GM04503 (cell line): ENCODE measurements at regions not wholly inside any gene's neighbourhood (a gene's known extent, or its start where the extent isn't known, plus 50 kb on each side); places are given as distances from the start of the nearest gene placed in this dataset.
"Not testable (repeated sequence)": the region's sequence is repeated elsewhere in the genome, so short reads cannot be mapped to it uniquely, and the experiment has no call there.

Experiments
- DNase-seq: peaks from one replicate; pipeline ENCODE4 v3.0.0-alpha.2; 2012; ENCODE audit warnings: low read depth

DNA sequence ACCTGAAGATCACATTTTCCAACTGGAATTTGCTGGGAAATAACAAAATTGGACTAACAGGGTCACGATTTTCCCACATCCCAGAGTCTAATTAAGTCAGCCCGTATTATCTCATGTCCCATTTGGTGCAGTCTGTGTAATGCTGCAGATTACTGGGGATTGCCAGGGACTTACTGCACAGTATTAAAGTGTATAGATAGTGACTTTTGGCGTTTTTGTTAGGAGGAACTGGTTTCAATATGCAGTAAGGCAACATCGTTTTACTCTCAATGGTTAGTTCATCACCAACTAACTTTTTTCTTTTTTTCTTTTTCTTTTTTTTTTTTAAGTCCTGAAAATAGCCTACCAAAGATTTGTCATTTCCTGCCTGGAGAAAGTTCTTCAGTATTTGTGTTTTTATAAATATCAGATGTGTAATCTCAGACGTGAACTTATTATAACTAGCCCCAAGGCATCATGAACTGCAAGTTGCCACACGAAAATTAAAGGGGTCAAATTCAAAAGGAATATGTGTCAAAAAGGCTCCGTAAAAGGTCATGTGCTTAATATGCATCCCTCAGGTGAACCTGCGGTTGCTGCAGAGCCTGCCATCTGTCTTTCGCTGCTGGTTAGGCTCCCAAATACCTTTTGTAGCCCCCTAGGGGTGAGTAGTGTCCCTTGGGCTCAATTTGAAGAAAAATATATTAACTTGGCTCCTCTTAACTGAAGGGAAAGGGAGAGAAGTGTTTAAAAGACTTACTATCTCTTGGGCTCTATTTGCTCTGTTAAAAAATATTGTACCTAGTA lies 176.7 kb upstream of the ADAMTSL1 start:
- DNase-seq = peak; percentile 22

DNA sequence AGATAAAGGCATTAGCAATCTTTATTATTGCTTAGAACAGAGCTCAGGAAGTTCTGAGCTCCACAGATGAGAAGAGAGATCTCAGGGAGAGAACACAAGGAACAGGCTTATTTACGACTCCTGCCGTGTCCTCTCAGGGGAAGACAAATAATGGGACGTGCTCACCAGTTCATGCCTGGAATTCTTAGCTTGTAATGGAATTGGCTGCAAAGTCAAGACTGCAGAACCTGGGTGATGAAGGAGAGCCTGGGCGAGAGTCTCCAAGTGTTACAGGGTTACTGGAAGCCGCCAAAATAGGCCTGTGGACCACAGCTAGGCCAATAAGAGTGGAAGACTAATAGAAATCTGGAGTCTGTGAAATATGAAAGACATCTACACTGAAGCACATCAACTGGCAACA lies 174.5 kb upstream of the ADAMTSL1 start:
- no peak for DNase-seq

DNA sequence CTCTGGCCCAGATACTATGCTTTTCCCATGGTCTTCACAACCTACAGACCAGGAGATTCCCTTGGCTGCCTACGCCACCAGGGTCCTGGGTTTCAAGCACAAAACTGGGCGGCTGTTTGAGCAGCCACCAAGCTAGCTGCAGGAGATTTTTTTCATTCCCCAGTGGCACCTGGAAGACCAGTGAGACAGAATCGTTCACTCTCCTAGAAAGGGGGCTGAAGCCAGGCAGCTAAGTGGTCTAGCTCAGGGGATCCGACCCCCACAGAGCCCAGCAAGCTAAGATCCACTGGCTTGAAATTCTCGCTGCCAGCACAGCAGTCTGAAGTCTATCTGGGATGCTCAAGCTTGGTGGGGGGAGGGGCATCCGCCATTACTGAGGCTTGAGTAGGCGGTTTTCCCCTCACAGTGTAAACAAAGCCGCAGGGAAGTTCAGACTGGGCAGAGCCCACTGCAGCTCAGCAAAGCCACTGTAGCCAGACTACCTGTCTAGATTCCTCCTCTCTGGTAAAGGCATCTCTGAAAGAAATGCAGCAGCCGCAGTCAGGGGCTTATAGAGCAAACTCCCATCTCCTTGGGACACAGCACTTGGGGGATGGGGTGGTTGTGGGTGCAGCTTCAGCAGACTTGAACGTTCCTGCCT lies 168.7 kb upstream of the ADAMTSL1 start:
- not testable (repeated sequence) for DNase-seq

DNA sequence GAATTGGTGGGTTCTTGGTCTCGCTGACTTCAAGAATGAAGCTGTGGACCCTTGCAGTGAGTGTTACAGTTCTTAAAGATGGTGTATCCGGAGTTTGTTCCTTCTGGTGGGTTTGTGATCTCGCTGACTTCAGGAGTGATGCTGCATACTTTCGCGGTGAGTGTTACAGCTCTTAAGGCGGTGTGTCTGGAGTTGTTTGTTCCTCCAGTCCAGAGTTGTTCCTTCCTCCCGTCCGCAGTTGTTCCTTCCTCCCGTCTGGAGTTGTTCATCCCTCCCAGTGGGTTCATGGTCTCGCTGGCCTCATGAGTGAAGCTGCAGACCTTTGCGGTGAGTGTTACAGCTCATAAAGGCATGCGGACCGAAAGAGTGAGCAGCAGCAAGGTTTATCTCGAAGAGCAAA lies 159.6 kb upstream of the ADAMTSL1 start:
- DNase-seq = no peak

DNA sequence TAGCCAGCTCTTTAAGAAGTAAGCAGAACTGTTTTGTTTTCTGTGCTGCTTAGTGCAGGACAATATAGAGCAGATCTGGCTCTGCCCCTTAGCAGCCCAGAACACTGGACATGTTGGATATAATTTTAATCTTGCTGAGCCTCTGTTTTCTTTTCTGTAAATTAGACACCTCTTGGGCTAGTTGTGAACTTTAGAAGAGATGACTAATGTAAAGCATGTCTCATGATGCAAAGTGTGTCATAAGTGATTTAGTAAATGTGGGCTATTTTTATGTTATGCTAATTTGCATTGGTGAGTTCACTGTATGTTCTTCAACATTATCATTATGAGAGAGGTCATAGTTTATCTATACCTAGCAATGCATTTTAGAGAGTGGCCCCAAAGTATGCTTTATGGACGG lies 156.1 kb upstream of the ADAMTSL1 start:
- no peak for DNase-seq

DNA sequence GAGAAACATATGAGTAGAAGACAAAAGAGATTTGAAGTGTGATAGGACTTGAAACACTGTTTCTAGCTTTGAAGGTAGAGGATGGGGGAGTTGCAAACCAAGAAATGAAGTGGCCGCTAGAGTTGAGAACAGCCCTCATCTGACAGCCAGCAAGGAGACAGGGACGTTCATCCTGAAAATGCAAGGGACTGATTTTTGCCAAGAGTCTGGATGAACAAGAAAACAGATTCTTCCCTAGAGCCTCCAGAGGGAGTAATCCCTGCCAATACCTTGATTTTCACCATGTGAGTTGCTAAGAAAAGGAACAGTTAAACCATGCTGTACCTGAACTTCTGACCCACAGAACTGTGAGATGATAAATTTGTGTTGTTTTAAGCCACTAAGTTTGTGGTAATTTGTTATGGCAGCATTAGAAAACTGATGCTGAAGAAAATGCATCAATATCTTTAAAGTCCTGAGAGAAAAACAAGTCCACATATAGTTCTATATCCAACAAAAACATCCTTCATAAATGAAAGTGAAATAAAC lies 154.0 kb upstream of the ADAMTSL1 start:
- no peak for DNase-seq

DNA sequence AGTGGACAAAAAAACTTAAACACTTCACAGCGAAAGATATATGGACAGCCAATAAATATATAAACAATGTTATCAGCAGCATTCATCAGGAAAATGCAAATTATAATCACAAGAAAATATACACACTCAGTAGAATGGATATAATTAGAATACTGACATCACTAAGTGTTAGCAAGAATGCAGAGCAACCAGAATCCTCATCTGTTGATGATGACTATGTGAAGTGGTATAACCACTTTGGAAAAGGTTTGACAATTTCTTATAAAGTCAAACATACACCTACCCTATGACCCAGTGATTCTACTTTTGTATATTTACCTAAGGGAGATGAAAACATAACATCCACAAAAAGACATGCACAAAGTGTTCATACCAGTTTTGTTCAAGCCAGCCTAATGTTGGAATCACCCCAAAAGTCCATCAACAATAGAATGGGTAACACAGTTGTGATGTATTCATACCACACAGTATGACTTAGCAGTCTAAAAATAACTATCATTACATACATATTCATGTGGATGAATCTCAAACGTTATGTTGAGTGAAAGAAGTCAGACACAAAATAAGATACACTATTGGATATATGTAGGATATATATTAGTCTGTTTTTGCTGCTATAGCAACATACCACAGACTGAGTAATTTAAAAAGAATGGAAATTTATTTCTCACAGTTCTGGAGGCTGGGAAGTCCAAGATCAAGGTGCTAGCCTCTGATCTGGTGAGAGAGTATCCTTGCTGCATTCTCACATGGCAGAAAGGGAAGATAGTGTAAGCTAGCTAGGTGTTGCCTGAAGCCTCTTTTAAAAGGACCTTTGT lies 148.8 kb upstream of the ADAMTSL1 start:
- DNase-seq = no peak

DNA sequence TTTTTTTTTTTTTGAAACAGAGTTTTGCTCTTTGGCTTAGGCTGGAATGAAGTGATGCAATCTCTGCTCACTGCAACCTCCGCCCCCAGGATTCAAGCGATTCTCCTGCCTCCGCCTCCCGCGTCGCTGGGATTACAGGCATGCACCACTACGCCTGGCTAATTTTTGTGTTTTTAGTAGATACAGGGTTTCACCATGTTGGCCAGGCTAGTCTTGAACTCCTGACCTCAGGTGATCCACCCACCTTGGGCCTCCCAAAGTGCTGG lies 148.3 kb upstream of the ADAMTSL1 start:
- DNase-seq = not testable (repeated sequence)

DNA sequence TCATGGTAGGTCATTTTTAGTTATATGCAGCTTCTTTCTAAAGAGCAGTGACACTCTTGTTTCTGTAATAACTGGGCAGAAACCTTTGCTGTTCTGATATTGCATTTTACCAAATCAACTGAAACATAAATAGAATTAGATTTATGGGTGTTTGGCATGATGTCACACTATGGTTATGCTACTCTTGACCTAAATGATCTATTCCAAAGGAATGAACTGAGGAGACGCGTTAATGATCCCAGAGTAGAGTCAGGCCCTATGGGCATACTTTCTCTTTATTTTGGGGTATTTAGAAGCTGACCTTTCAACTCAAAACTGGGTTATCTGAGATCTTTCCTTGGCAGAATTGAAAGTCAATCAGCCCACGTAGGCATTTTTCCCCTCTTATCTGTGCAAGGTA lies 146.8 kb upstream of the ADAMTSL1 start:
- DNase-seq = no peak

DNA sequence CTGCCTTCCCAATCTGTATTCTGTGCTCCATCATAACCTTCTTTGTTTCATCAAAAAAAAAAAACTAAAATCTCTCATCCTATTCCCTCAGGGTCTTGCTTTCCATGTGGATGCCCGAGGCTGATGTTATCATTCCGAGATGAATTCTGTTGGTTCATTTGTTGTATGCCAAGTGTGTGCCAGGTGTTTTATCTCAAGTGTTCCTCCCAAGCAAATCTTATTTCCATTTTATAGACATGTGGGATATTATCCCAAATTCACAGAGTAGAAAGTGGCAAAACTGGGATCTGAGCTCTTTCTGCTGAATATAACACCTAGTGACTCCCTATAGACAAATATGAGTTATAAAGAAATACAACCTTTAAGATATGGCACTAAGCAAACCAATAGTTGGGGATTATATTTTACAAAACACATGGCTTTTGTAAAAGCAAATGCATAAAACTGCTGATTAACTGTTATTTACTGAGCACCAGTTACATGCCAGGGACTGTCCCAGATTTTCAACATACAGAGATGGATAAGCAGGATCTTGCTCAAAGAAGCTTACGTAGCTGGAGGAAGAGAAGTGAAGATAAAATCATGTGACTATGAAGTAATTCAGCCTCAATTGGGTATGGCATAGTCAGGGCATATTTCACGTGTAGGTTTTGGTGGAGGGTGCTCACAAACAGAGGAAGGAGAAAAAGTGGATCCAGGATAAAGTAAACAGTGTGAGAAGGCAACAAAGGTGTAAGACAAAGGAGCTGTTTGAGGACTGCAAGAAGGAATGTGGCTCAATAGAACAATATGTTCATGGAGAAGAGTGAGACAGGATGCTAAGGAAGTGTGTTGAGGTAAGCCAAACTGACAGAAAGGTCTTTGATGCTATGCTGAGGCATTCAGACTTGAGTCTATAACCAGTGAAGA lies 143.3 kb upstream of the ADAMTSL1 start:
- DNase-seq = no peak

DNA sequence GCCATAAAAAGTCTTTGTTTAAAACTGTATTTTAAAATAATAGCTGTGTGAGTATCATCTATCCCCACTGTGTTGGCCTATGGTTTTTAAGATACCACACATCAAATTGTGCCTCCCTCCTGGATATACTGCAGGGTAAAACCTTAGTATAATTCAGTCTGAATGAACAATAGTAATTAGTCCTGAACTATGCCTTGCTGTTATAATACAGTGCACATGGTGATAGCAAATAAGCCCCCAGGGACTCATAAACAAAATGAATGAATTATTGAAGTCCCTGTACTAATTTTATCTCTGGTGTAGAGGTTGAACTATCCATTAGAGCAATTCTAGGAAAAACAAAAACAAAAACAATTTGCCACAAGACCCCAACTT lies 142.7 kb upstream of the ADAMTSL1 start:
- no peak for DNase-seq

DNA sequence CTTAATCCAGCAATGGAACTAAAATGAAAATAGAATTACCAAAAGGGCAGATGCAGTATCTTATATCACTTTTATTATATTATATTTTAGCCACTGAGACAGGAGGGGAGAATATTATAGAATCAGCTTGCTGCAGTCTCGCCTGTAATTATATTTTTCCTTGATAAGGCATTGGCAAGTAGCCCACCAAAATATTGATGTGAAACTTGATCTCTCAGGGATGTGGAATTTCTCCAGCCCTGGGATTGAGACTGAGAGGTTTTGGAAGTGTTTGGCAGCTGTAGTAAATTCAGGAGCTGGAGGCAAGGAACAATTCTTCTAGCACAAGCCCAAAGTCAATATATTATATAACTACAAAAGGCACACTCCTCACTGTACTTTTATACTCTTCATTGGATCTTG lies 142.1 kb upstream of the ADAMTSL1 start:
- no peak for DNase-seq

DNA sequence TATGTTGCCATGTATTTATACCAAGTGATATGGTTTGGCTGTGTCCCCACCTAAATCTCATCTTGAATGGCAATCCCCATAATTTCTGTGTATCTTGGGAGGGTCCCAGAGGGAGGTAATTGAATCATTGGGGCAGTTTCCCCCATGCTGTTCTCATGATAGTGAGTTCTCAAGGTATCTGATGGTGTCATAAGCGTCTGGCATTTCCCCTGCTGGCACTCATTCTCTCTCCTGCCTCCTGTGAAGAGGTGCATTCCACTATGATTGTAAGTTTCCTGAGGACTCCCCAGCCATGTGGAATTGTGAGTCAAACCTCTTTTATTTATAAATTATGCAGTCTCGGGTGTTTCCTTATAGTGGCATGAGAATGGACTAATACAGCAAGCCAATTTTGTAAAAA lies 140.8 kb upstream of the ADAMTSL1 start:
- DNase-seq = no peak

DNA sequence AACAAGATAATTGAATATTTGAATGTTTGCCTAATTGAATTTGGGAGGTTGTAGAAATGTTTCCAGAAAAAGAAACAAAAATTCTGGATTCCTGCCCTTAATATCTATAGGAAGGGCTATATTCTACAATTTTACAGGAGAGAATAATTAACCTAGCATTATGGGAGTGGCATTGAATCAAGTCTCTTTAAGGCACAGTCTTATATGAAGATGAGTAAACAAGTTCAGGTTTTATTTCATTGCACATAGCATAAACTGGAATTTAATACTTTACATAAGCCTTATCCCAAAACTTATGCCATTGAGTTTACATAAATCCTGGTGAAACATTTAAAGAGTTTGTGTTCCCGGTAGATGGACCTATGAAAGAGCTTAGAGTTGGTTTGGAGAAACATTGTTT lies 138.1 kb upstream of the ADAMTSL1 start:
- DNase-seq = no peak

DNA sequence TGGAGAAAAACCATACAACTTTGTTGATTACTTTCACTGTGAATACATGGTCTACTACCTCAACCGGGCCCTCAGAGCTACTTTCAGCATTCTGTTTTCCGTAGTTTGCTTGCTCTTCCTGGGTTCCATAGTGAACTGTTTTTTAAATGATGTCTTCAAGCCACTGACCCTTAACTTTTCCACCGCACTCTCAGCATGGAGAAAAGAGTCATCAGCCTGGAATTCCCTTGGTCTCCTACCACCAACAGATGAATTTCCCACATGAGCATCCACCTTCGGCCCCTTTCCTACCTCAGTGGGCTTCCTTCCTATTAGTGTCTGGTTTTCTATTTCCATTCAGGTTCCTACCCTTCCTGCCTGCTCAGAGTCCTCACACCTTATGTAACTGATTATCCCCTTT lies 135.9 kb upstream of the ADAMTSL1 start:
- no peak for DNase-seq

DNA sequence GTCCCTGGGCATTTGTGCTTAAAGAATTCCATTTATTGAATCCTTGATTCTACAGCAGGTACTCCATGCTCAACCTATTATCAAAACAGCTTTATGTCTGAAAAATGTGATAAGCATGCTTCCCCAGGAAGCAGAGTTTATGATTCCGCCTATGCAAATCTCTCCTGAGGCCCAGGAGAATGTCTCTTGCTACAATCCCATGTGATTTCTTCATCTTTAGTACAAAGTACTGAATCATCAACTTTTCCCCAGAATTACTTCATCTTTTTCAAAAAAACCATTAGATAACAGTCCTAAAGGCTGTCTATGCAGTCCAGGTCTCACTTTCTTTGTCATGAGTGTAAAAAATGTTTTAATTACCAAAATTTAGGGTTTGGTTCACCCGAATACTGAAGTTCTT lies 130.2 kb upstream of the ADAMTSL1 start:
- peak; percentile 38 for DNase-seq

DNA sequence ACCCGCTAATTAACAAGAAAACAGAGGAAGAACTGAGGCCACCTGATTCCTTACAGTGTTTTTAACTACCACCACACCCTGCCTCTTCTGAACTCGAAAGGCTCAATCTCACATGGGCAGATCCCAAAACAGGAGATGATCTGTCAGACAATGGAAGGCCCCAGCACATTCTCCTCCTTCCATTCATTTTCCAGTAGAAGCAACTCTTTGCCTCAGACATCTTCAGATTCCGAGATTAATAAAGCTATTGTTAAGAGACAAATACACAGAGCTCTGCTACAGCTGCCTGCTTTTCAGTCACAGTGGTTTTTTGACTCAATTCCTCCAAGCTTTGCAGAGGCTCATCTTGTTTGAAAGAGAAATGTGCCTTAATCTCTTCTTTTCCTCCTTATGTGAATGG lies 127.2 kb upstream of the ADAMTSL1 start:
- DNase-seq = no peak

DNA sequence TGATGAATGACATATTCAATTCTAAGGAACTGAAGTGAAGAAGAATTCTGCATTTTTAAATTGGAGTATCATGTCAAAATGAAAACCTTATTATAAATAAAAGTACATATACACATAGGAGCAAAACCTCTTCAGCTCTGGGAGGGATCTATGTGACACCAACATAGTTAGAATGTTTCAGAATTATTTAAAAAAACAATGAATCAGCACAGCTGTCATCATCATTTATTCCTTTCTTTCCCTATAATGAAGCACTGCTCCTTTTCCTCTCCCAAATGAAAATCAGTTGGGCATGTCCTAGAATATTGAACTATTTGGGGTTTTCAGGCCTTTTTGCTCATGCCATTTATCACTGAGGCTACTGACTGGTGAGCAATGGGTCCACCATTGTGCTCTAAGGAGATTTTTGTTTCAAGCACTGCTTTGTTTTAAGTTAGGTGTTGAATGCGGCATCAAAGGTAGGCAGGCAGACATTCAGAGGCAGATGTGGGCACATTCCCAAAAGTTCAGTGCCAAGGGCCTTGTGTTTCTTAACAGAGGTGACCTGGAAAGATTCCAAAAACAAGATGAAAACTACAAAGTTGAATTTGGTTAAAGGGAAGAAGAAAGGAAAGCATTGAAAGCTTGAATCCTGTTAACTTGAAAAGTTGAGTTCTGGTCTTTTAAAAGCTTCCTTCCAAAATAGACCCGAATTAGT lies 126.4 kb upstream of the ADAMTSL1 start:
- no peak for DNase-seq

DNA sequence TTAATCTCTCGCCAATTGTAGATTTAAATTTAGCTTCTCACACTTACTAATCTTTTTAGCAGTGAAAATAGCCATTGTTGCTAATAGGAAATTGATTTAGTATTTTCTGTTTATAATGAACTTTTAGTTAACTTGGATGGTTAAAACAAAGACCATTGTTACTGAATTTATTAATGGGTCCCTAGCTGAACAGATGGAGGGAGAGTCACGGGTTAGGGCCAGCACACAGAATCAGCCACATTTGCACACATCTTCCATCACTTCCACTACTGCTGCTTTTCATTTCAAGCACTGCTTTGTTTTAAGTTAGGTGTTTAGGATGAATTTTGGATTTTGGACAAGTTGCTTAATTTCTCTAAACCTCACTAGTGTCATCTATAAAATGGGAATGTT lies 125.9 kb upstream of the ADAMTSL1 start:
- no peak for DNase-seq

DNA sequence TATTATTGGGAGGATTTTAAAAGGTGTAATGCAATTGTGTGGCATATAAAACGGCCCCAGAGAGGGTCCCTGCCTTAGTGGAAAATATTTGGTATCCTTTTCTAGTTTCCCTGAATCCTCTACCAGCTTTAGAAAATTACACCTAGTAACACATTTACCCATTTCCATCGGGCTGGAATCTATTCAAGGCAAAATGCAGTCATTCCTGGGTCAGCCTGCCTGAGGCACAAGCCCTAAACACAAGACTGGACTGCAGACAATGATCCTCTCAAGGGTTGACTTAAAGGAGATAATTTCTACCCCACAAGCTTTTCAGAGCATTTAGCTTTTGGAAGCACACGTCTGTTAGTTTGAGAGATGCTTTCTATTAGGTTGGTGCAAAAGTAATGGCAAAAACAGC lies 124.4 kb upstream of the ADAMTSL1 start:
- DNase-seq = no peak

DNA sequence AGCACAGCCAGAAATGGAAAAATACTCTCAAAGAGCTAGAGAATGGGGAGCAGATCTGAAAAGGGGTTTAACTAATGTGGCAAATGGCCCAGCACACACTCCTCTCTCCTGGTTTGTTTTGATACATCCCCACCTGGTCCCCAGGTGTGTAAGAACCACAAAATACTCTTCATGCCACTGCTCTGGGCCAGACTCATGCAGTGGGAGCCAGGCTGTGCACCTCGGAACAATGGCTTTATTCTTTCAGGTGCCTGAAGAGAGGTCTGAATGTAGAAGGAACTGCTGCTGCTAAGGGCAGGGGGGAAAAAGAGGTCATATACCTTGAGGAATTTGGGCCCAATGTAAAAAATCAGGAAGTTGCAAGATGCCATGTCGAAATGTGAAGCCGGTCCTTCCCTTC lies 123.9 kb upstream of the ADAMTSL1 start:
- DNase-seq = no peak
